Peyer's patch (tissue), 4 donors: ENCODE measurements at regions not wholly inside any gene's neighbourhood (a gene's known extent, or its start where the extent isn't known, plus 50 kb on each side); places are given as distances from the start of the nearest gene placed in this dataset.

Source experiments
- DNase-seq, 3 donors: peaks; one replicate each; pipeline ENCODE4 v3.0.0-alpha.2; 2017 to 2019
- H3K27ac ChIP-seq, 4 donors: fragments of 200-600 bp; sonication (generic); one replicate each; pipeline ENCODE4 v1.5.1; 2016 to 2019
- H3K27me3 ChIP-seq, 2 donors: fragments of 200-600 bp; sonication (generic); one replicate each; pipeline ENCODE4 v1.5.1; 2019
- H3K36me3 ChIP-seq, 3 donors: fragments of 200-600 bp; sonication (generic); one replicate each; pipeline ENCODE4 v1.5.1; 2016 to 2019
- H3K4me1 ChIP-seq, 4 donors: fragments of 200-600 bp; sonication (generic); one replicate each; pipeline ENCODE4 v1.5.1; 2016 to 2019
- H3K4me3 ChIP-seq, 4 donors: fragments of 200-600 bp; sonication (generic); 1 replicate in 3 of 4; 2 replicates in 1 of 4; pipeline ENCODE4 v1.5.1; 2016 to 2019; ENCODE audit warnings: mild to moderate bottlenecking in 1 of 4
- H3K9me3 ChIP-seq, 4 donors: fragments of 200-600 bp; sonication (generic); one replicate each; pipeline ENCODE4 v1.5.1; 2016 to 2019; ENCODE audit warnings: mild to moderate bottlenecking in 1 of 4
- CTCF ChIP-seq, 6 experiments: fragments of 450-650 bp in 4 of 6; fragments of 200-600 bp in 2 of 6; sonication (generic) in 1 of 6; IDR thresholded peaks; one replicate each; pipeline ENCODE4 v1.5.1; 2017 to 2019; ENCODE audit warnings: antibody characterized with exemption in 6 of 6, mild to moderate bottlenecking in 3 of 6, moderate library complexity in 1 of 6
- POLR2A ChIP-seq, 2 donors: fragments of 450-650 bp; IDR thresholded peaks; one replicate each; pipeline ENCODE4 v1.5.1; 2017; ENCODE audit warnings: antibody characterized with exemption in 2 of 2, mild to moderate bottlenecking in 2 of 2, moderate library complexity in 2 of 2

DNA sequence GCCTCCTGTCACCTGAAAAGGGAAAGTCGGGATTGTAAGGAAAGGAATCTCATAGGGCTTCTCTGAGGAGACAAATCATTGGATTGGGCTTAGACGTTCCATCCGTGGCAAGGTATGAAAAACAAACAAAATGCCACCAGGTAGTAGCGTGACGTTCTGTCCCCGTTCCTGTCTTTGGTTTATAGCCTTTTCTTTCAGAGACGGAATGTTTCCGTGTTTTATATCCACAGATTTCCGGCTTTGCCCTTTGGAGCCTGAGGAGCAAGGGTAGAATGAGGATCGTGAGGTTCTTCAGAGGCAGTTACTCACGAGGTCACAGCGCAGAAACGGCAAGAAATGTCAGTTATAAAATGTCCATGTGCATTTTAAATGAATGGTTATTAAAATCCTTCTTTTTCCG is 118.3 kb downstream of the TMEM18 start:
- H3K4me3 ChIP-seq, result no peak overlapping the region
- no peaks in the 10 kb centered on the region for H3K4me1 ChIP-seq
- H3K36me3 ChIP-seq, result no peaks in the 10 kb centered on the region
- H3K27me3 ChIP-seq, result no peaks in the 10 kb centered on the region
- DNase-seq, result no peak
- no peak for TF ChIP-seq POLR2A (IDR thresholded peaks at IDR 0.05)
- no peak for TF ChIP-seq CTCF (IDR thresholded peaks at IDR 0.05)
- no peaks in the 10 kb centered on the region for H3K9me3 ChIP-seq
- no peak overlapping the region for H3K27ac ChIP-seq

DNA sequence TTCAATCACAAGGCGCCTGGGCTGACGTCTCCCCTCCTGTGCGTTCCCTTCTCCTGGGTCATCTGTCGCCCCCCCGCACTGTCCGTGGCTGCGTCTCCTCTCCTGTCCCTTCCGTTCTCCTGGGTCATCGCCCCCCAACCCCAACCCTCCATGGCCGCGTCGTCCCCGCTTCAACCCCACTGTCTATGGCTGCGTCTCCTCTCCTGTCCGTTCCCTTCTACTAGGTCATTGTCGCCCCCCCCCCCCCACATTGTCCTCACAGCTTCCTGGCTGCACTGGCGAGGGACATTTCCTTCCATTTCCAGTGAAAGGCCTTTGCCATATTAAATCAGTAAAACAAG is 118.9 kb downstream of the TMEM18 start:
- Histone ChIP-seq H3K4me3 (no peak overlapping the region), H3K27me3 (no peaks in the 10 kb centered on the region), H3K4me1 (no peaks in the 10 kb centered on the region), H3K36me3 (no peaks in the 10 kb centered on the region), H3K27ac (no peak overlapping the region), H3K9me3 (no peaks in the 10 kb centered on the region)
- DNase-seq, result no peak
- TF ChIP-seq POLR2A (IDR thresholded peaks at IDR 0.05) (no peak), CTCF (IDR thresholded peaks at IDR 0.05) (no peak)

GRCh38 chr2:557635-558301 is 119.4 kb downstream of the TMEM18 start:
- H3K4me3 ChIP-seq, result no peak overlapping the region

DNA sequence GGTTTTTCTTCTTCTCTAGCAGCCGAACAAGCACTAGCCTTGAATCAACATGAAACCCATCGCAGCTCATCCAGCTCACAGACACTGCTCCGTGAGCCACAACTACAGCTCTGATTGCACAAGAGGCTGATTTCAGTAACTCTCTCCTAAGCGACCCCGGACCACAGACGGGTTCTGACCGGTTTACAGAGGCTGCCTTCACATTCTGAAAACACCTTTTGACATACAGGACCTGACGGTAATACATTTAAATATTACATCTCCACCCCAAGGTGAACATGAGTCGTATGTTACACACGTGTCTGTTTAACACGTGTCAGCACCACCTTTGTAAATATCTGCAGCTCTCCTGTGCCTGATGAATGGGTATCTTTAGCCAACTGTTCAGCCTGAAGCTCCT is 120.7 kb downstream of the TMEM18 start:
- Histone ChIP-seq H3K27ac (no peak overlapping the region), H3K4me3 (no peak overlapping the region), H3K4me1 (no peaks in the 10 kb centered on the region), H3K36me3 (no peaks in the 10 kb centered on the region), H3K27me3 (no peaks in the 10 kb centered on the region), H3K9me3 (no peaks in the 10 kb centered on the region)
- no peak for DNase-seq
- TF ChIP-seq POLR2A (IDR thresholded peaks at IDR 0.05), result no peak

More at GRCh38 chr2:557635-558301, 119.4 kb downstream of the TMEM18 start:
- Histone ChIP-seq H3K36me3 (no peaks in the 10 kb centered on the region), H3K27ac (no peak overlapping the region), H3K27me3 (no peaks in the 10 kb centered on the region), H3K4me1 (no peaks in the 10 kb centered on the region), H3K9me3 (no peaks in the 10 kb centered on the region)
- no peak for DNase-seq
- TF ChIP-seq POLR2A (IDR thresholded peaks at IDR 0.05) (no peak), CTCF (IDR thresholded peaks at IDR 0.05) (no peak)

- H3K36me3 ChIP-seq, result no peaks in the 10 kb centered on the region
- H3K4me1 ChIP-seq, result no peaks in the 10 kb centered on the region
- H3K4me3 ChIP-seq, result no peak overlapping the region
- TF ChIP-seq POLR2A (IDR thresholded peaks at IDR 0.05) (no peak), CTCF (IDR thresholded peaks at IDR 0.05) (no peak)
- no peak for DNase-seq
- no peak overlapping the region for H3K27ac ChIP-seq
- no peaks in the 10 kb centered on the region for H3K27me3 ChIP-seq
- H3K9me3 ChIP-seq, result no peaks in the 10 kb centered on the region
These were observed 121.9 kb downstream of the TMEM18 start for GRCh38 chr2:555164-555922.

DNA sequence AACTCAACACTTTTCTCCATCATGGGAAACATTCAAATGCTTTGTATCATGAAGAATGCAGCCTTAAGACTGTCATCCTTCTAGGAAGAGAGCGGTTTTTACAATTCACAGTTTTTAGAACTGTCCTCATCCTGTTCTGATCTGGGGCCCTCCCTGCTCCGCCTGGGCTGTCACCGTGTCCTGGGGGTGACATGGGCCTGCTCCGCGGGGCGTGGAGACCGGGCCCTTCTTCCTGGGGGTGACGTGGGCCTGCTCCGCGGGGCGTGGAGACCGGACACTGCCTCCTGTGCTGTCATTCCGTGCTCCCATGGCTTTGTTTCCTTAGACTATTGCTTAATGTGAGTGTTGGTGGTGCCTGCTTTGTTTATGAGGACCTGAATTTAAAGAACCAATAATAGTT is 122.8 kb downstream of the TMEM18 start:
- TF ChIP-seq POLR2A (IDR thresholded peaks at IDR 0.05) (no peak), CTCF (IDR thresholded peaks at IDR 0.05) (no peak)
- no peak overlapping the region for H3K4me3 ChIP-seq
- DNase-seq, result no peak
- H3K27me3 ChIP-seq, result no peaks in the 10 kb centered on the region
- H3K27ac ChIP-seq, result no peak overlapping the region
- H3K36me3 ChIP-seq, result no peaks in the 10 kb centered on the region
- no peaks in the 10 kb centered on the region for H3K9me3 ChIP-seq
- H3K4me1 ChIP-seq, result no peaks in the 10 kb centered on the region
